ENCODE measurements at regions not wholly inside any gene's neighbourhood (a gene's known extent, or its start where the extent isn't known, plus 50 kb on each side); places are given as distances from the start of the nearest gene placed in this dataset.
"Not testable (repeated sequence)": the region's sequence is repeated elsewhere in the genome, so short reads cannot be mapped to it uniquely, and the experiment has no call there.

DNA sequence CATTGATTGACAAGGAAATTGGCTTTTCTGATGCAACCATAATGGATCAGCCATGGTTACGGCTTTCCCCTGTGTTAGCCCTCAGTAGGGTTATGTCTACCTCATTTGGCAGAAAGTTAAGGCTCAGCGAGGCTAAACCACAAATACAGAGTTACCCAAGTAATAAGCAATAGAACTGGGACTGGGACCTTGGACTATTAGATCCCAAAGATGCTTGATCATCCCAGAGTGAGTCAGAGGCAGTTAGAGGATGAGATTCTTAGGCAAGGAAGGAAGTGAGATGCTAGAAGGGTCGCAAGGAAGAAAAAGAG lies 401.4 kb downstream of the TNS3 start:
- H3K4me1 Mint-ChIP-seq: no peaks in the 10 kb centered on the region
- no peak overlapping the region for H3K27ac Mint-ChIP-seq
- peaks cover 3% of the 10 kb centered on the region for H3K9me3 Mint-ChIP-seq
- no peak for DNase-seq (ENCODE audit: low spot score in 2 of 2)
- no peak overlapping the region for H3K4me3 Mint-ChIP-seq
- no peak for ATAC-seq
- no peaks in the 10 kb centered on the region for H3K36me3 Mint-ChIP-seq

DNA sequence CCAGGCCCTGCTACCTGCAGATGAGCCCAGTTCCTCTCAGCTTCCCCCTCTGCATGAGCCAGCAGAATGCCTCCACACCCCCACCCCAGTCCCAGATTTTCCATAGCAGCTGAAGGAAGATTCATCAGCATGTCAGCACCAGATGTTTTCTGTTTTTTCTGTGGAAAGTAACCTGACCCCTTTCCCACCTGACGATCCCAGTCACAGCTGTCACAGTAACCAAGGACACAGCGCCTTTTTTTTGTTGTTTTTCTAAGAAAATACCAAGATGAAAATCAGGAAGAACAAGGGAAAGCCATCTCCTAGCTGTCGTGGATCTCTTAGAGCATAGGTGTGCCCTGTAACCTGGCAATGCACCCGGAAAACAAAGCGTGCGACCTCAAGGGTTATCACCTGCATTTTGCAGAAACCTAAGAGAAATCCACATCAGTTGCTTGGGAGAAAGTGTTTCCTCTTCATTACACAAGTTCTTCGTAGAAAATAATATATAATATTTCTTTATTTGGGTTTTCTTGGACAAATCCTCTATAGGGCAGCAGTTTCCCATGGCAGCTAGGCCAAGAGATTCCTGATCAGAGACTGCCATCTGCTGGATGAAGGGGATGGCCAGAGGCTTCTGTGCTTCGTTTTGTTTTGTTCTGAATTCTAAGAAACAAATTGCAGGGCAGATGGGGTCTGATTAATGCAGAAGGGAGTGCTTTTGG lies 401.9 kb downstream of the TNS3 start:
- Mint-ChIP-seq H3K27ac (no peak overlapping the region), H3K36me3 (no peaks in the 10 kb centered on the region), H3K9me3 (peaks cover 3% of the 10 kb centered on the region), H3K4me3 (no peak overlapping the region), H3K4me1 (no peaks in the 10 kb centered on the region)
- no peak for ATAC-seq
- no peak for DNase-seq (ENCODE audit: low spot score in 2 of 2)

DNA sequence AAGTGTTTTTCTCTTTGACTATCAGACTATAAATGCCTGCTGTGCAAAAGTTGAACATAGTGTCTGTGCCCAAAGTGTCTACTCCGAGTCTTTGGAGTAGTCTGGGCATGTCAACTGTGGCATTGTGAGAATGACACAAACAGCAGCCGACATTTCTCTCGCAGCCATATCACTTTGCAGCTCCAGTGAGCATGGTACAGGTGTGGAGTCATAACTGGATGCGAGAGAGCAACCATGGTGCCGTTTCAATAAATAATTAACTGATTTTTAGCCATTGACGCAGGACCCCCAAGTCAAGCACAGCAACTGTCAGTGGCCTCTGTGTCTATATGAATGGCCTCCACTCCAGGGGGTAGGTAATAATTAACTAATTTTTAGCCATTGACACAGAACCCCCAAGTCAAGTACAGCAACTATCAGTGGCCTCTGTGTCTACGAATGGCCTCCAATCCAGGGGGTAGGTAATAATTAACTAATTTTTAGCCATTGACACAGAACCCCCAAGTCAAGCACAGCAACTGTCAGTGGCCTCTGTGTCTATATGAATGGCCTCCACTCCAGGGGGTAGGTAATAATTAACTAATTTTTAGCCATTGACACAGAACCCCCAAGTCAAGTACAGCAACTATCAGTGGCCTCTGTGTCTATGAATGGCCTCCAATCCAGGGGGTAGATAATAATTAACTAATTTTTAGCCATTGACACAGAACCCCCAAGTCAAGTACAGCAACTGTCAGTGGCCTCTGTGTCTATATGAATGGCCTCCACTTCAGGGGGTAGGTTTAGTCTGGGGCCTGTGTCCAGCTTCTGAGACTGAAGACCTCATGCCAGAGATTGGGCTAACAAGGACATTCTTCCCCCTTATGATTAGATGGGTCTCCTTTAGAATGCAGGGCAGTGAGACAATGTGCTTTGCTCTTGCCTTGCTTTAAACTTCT lies 409.0 kb downstream of the TNS3 start:
- not testable (repeated sequence) for H3K27ac Mint-ChIP-seq; H3K36me3 Mint-ChIP-seq; DNase-seq (ENCODE audit: low spot score in 2 of 2); H3K4me3 Mint-ChIP-seq; H3K4me1 Mint-ChIP-seq; ATAC-seq; H3K9me3 Mint-ChIP-seq

DNA sequence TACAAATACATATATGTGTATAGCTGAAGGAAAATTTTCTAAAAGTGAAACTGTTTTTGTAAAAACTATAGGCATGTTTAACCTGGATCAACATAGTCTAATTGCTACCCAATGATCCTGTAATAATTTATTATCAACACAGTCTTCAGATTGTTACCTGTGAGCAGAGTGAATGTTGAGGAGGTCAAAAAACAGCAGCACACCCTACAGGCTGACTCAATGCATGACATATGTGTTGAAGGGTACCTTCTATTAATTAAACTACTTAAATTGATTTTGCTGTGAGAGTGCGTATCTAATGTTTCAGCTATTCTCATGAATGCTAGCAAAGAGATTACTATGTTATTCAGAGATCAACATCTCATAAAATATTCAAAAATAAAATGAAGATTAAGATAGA lies 411.4 kb downstream of the TNS3 start:
- ATAC-seq (no peak), DNase-seq (ENCODE audit: low spot score in 2 of 2) (no peak)
- peaks cover 5% of the 10 kb centered on the region for H3K9me3 Mint-ChIP-seq
- H3K4me3 Mint-ChIP-seq: no peak overlapping the region
- no peaks in the 10 kb centered on the region for H3K4me1 Mint-ChIP-seq
- no peaks in the 10 kb centered on the region for H3K36me3 Mint-ChIP-seq
- H3K27ac Mint-ChIP-seq: no peak overlapping the region

DNA sequence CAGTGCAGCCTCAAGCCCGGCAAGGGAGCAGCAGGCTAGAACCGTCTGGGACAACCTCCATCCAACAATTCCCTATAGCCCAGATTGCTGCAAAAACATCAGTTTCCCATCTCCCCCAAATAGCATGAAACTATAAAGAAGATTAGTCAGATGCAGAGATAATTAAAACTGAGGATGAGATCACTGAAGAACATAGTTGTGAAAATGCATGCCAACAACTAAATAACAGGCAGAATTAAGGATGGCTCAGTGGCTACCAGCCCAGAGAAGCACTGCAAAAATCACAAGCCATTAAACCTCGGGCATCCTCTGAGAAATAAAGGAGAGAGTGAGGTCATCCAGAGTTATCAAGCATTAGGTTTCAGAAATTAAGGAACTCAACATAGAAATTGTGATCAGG lies 427.1 kb downstream of the TNS3 start:
- DNase-seq (ENCODE audit: low spot score in 2 of 2) (no peak), ATAC-seq (no peak)
- Mint-ChIP-seq H3K36me3 (no peaks in the 10 kb centered on the region), H3K4me3 (no peak overlapping the region), H3K4me1 (no peaks in the 10 kb centered on the region), H3K27ac (no peak overlapping the region), H3K9me3 (peaks cover 4% of the 10 kb centered on the region)

DNA sequence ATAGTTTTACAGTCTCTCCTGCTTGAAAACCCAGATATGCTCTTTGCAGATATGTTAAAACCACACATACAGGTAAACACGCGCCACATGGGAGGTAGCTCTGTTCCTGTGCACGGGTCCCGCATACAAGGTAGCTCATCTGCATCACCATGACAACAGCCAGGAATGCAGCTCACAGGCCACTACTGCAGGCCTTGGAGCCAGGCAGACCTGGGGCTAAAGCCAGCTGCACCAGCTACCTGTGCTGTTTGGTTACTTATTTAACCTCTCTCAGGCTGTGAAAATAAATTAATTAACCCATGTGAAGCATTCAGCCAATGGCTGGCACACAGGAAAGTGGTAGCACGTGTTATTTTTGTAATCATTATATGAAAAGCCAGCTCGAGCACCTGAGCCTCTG lies 428.3 kb downstream of the TNS3 start:
- no peaks in the 10 kb centered on the region for H3K4me1 Mint-ChIP-seq
- DNase-seq (ENCODE audit: low spot score in 2 of 2) (no peak), ATAC-seq (no peak)
- H3K4me3 Mint-ChIP-seq: no peak overlapping the region
- no peak overlapping the region for H3K27ac Mint-ChIP-seq
- no peaks in the 10 kb centered on the region for H3K36me3 Mint-ChIP-seq
- H3K9me3 Mint-ChIP-seq: peaks cover 8% of the 10 kb centered on the region

DNA sequence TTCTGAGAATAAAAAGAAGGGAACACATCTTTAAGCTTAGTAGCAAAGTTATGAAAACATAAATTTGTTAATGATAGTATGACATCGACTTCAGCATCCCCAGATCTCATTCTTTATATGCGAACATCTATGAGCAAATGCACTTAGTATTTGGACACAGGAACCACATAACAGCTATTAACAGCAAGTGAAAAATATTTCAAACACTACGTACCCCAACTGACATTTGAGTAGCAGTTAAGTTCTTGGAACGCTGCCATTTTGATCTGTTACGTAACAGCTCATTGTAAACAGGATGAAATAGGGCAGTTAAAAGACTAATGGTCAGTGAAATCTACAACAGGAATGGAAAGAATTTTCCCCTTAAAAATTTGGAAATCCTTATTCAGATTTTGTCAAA lies 428.9 kb downstream of the TNS3 start:
- peaks cover 6% of the 10 kb centered on the region for H3K9me3 Mint-ChIP-seq
- no peaks in the 10 kb centered on the region for H3K36me3 Mint-ChIP-seq
- H3K4me3 Mint-ChIP-seq: no peak overlapping the region
- DNase-seq (ENCODE audit: low spot score in 2 of 2) (no peak), ATAC-seq (no peak)
- no peaks in the 10 kb centered on the region for H3K4me1 Mint-ChIP-seq
- no peak overlapping the region for H3K27ac Mint-ChIP-seq

DNA sequence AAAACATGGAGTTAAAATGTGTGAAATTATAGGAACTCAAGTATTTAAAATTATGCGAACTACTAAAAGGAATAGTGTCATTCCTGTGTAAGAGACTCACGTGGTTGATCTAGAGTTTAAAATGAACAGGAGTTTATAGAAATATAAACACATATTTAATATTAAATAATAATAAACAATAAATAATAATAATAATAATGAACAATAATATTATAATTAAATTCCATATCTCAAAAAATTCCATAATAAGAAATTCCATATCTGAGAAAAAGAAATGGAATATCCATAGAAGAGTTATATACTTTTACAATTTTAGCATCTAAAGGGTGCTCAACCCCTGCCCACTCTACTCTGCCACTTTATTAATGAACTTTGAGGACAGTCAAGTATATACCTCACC lies 429.6 kb downstream of the TNS3 start:
- DNase-seq (ENCODE audit: low spot score in 2 of 2): no peak
- no peak overlapping the region for H3K27ac Mint-ChIP-seq
- no peak for ATAC-seq
- no peaks in the 10 kb centered on the region for H3K4me1 Mint-ChIP-seq
- peaks cover 6% of the 10 kb centered on the region for H3K9me3 Mint-ChIP-seq
- no peaks in the 10 kb centered on the region for H3K36me3 Mint-ChIP-seq
- H3K4me3 Mint-ChIP-seq: no peak overlapping the region

DNA sequence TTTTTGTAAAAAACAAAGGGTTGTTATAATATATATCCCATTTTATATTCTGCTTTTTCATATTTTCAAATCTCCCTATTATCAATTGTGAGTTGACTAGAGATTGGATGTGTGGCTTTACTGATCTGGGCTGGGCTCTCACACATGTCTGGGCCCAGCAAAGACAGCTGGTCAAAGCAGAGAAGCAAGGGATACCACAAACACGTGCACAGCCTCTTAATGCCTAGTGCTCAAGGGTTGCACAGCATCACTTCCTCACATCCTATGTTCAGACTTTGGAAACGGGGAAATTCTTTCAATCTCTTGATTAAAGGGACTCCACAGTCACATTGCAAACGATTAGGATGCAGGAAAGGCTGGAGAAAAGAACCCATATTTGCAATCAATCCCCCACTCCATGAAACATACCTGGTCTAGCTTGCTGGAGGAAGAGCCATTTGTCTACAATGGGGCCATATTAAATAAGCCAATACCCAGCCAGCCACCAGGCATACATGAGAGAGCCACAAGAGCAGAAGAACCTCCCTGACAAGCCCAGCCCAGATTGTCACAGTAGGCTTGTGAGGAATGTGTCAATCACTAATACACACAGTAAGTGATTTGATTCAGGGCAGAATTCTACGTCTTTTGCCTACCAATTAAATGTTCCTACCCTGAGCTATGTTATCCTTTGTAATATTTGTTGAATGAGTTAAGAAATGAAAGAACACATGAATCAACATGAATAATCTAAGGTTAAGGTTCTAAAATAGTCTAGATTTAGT lies 431.2 kb downstream of the TNS3 start:
- Mint-ChIP-seq H3K4me3 (no peak overlapping the region), H3K4me1 (no peaks in the 10 kb centered on the region), H3K36me3 (no peaks in the 10 kb centered on the region), H3K9me3 (peaks cover 13% of the 10 kb centered on the region), H3K27ac (no peak overlapping the region)
- DNase-seq (ENCODE audit: low spot score in 2 of 2) (no peak), ATAC-seq (no peak)

DNA sequence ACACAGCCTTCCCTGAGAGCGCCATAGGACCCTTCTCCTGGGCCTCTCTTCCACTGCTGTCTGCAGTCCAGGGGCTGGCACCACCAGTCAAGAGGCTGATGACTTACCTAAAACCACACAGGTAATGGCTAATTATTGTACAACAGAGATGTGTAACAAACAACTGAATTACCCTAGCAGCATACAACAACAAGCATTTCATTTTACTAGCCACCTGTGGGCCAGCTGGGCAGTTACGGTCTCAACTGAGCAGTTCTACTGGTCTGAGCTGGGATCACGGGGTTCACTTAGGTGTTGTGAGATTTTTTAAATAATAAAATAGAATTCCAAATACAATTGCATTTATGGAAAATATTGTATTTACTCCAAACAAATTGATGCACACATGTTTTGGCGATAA lies 431.9 kb downstream of the TNS3 start:
- Mint-ChIP-seq H3K4me1 (no peaks in the 10 kb centered on the region), H3K27ac (no peak overlapping the region)

DNA sequence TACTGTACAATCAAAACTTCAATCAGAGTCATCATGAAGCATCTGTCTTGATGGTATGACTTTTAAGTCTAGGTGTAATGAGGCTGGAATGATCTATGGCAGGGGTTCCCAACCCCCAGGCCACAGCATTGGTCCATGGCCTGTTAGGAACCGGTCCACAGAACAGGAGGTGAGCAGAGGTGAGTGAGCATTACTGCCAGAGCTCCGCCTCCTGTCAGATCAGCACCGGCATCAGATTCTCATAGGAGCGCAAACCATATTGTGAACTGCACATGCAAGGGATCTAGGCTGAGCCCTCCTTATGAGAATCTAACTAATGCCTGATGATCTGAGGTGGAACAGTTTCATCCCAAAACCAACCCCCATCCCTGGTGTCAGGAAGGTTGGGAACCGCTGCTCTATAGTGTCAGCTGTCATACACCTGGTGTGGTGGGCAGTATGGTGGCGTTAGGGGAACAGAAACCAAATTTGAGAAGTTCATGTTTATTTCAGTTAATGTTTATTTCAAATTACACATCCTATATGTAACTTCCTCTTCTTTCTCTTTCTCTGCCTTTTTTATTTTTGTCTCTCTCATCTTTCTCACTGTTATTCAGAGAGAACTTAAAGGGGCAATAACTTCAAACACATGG lies 432.6 kb downstream of the TNS3 start:
- Mint-ChIP-seq H3K4me1 (no peaks in the 10 kb centered on the region), H3K27ac (no peak overlapping the region), H3K36me3 (no peaks in the 10 kb centered on the region), H3K9me3 (peaks cover 17% of the 10 kb centered on the region), H3K4me3 (no peak overlapping the region)
- DNase-seq (ENCODE audit: low spot score in 2 of 2) (no peak), ATAC-seq (no peak)

More for the DNA sequence above, 431.9 kb downstream of the TNS3 start:
- Mint-ChIP-seq H3K36me3 (no peaks in the 10 kb centered on the region), H3K9me3 (peaks cover 17% of the 10 kb centered on the region), H3K4me3 (no peak overlapping the region)
- ATAC-seq (no peak), DNase-seq (ENCODE audit: low spot score in 2 of 2) (no peak)

DNA sequence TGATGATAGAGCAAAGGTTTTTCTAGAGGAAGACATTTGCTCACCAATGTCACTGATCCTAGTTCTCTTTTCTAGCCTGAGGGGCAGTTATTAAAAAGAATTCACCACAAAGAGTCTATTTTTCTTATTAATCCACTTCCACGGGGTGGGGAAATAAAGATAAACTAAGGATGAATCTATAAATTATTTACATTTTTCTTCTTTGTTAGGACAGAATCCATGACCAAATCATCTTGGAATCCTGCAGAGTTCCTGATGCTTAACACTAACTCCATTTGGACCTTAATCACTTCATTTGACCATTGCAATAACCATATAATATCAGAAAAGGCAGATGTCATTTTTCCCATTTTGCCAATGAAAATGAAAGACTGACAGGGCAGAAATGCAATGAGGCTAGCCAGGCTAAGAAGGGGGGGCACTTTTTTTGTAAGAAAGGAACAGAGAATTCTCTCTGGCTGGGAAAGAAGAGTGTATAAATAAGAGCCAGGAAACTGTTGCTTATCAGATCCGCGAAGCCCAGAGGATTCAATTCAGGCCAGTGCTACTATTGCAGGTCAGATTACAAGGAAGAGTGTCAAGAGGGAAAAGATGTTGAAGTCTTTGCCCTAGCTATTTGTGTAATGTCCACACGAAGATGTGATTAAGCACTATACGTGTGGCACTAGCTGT lies 433.2 kb downstream of the TNS3 start:
- no peak for ATAC-seq
- Mint-ChIP-seq H3K36me3 (no peaks in the 10 kb centered on the region), H3K27ac (no peak overlapping the region), H3K9me3 (peaks cover 17% of the 10 kb centered on the region), H3K4me1 (no peaks in the 10 kb centered on the region), H3K4me3 (no peak overlapping the region)
- no peak for DNase-seq (ENCODE audit: low spot score in 2 of 2)

DNA sequence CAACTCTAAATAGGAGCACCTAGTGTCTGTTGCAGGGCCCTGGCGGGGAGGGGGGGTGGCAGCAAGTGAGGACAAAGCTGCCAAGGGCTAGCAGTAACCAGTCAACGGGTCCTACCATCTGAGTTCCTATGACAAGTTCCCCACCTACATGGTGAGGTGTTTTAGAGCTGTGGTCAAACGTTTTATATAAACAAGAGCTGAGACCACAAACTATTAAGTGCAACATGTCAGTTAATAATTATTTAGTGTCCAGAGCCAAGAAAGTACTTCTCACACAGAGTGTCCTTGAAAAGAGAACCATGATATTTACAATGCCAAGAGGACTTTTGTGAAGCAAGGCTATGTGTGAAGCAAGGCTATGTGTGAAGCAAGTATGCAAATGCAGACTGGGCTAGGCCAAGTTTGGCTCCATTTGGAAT lies 434.7 kb downstream of the TNS3 start:
- no peaks in the 10 kb centered on the region for H3K4me1 Mint-ChIP-seq
- H3K27ac Mint-ChIP-seq: no peak overlapping the region
- ATAC-seq: no peak
- no peaks in the 10 kb centered on the region for H3K36me3 Mint-ChIP-seq
- DNase-seq (ENCODE audit: low spot score in 2 of 2): no peak
- peaks cover 17% of the 10 kb centered on the region for H3K9me3 Mint-ChIP-seq
- H3K4me3 Mint-ChIP-seq: no peak overlapping the region

DNA sequence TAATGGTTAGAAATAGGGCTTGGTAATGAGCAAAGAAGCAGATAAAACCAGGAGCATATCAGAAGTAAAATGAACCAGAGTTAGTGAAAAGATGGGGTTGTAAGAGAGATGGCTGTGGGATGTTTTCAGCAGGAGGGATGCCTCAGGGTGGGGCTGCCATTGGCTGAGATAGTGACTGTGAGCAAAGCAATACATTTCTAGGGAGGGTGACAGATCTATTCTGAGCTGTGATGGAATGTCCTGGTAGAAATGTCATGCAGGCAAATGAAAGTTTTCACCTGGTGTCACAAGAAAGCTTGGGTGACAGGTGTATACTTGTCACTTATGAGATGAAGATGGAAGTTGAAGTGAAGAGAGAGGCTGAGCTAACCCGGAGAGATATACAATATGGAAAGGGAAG lies 435.9 kb downstream of the TNS3 start:
- Mint-ChIP-seq H3K9me3 (peaks cover 15% of the 10 kb centered on the region), H3K36me3 (no peaks in the 10 kb centered on the region), H3K4me3 (no peak overlapping the region), H3K27ac (no peak overlapping the region), H3K4me1 (no peaks in the 10 kb centered on the region)
- ATAC-seq (no peak), DNase-seq (ENCODE audit: low spot score in 2 of 2) (no peak)

DNA sequence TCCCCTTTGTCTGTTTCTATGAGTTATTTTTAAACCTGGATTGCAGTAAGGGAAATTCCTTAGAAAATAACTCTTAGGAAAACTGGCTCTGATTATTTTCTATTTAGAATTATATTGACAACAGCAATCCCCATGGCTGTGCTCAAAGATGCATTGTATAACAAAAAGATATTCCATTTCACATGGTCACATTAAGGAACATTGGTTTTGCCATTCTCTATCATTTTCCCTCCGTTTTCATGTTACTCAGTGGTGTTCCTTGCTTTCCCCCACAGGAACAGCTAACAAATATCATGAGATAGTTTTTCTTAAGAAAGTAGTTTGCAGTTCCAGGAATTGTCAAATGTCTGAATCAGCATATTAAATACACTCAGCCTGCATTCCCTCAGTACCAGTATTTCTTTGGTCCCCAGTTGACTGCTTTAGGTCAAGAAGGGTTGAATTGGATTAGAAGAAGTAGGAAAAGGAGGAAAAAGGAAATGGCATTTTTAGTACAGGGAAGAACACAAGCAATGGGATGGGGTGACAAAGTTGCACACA lies 436.7 kb downstream of the TNS3 start:
- Mint-ChIP-seq H3K9me3 (peaks cover 14% of the 10 kb centered on the region), H3K4me3 (no peak overlapping the region), H3K36me3 (no peaks in the 10 kb centered on the region), H3K4me1 (no peaks in the 10 kb centered on the region), H3K27ac (no peak overlapping the region)
- no peak for ATAC-seq
- no peak for DNase-seq (ENCODE audit: low spot score in 2 of 2)
